Activated naive CD8-positive, alpha-beta T cell treated with anti-CD3 and anti-CD28 coated beads, Interleukin-2, amount 10 ng/mL, durations not matched to agents 7 days and 5 days (primary cell): ENCODE measurements at regions not wholly inside any gene's neighbourhood (a gene's known extent, or its start where the extent isn't known, plus 50 kb on each side); places are given as distances from the start of the nearest gene placed in this dataset.
"Not testable (repeated sequence)": the region's sequence is repeated elsewhere in the genome, so short reads cannot be mapped to it uniquely, and the experiment has no call there.

Experiments
- ATAC-seq: fragments of 150-1000 bp; cut with Tn5 transposase; one replicate; pipeline ENCODE4 v1.10.0; 2021; ENCODE audit warnings: low read depth, moderate library complexity
- POLR2A ChIA-PET: fragments of 350-600 bp; sonication (Branson Sonifier 250); formaldehyde crosslinking; loops from one replicate; lab custom pipeline; 2021; ENCODE audit warnings: antibody characterized with exemption; lab: Charles Lee
- DNase-seq: peaks from one replicate; pipeline ENCODE4 v3.0.0; 2021
- H3K27ac Mint-ChIP-seq: one replicate; pipeline ENCODE4 v1.8.0; 2022; ENCODE audit warnings: mild to moderate bottlenecking, mixed read lengths
- H3K27me3 Mint-ChIP-seq: one replicate; pipeline ENCODE4 v1.8.0; 2022; ENCODE audit warnings: mild to moderate bottlenecking, moderate library complexity, mixed read lengths
- H3K36me3 Mint-ChIP-seq: one replicate; pipeline ENCODE4 v1.8.0; 2021; ENCODE audit warnings: mild to moderate bottlenecking, mixed read lengths
- H3K4me1 Mint-ChIP-seq: one replicate; pipeline ENCODE4 v1.8.0; 2021; ENCODE audit warnings: mixed read lengths
- H3K4me3 Mint-ChIP-seq: one replicate; pipeline ENCODE4 v1.8.0; 2022; ENCODE audit warnings: mild to moderate bottlenecking, moderate library complexity, mixed read lengths
- H3K9me3 Mint-ChIP-seq: one replicate; pipeline ENCODE4 v1.8.0; 2021; ENCODE audit warnings: mixed read lengths

- no peaks in the 10 kb centered on the region for H3K9me3 Mint-ChIP-seq
- no peak for DNase-seq
- ATAC-seq = no peak
- H3K27me3 Mint-ChIP-seq = no peaks in the 10 kb centered on the region
- POLR2A ChIA-PET = no interaction called here
- no peaks in the 10 kb centered on the region for H3K4me1 Mint-ChIP-seq
- no peak overlapping the region for H3K27ac Mint-ChIP-seq
- no peak overlapping the region for H3K4me3 Mint-ChIP-seq
- no peaks in the 10 kb centered on the region for H3K36me3 Mint-ChIP-seq
Measured at GRCh38 chr4:53959343-53960120, 104.9 kb downstream of the CHIC2 start.

- Mint-ChIP-seq H3K4me1 (no peaks in the 10 kb centered on the region), H3K4me3 (no peak overlapping the region), H3K27me3 (no peaks in the 10 kb centered on the region), H3K27ac (no peak overlapping the region), H3K9me3 (no peaks in the 10 kb centered on the region), H3K36me3 (no peaks in the 10 kb centered on the region)
- no peak for ATAC-seq
- DNase-seq = no peak
- POLR2A ChIA-PET = no interaction called here
Measured at GRCh38 chr4:53956454-53956853, 108.0 kb downstream of the CHIC2 start.

- no peak for DNase-seq
- ATAC-seq = no peak
Measured at GRCh38 chr4:53956053-53956452, 108.4 kb downstream of the CHIC2 start.

DNA sequence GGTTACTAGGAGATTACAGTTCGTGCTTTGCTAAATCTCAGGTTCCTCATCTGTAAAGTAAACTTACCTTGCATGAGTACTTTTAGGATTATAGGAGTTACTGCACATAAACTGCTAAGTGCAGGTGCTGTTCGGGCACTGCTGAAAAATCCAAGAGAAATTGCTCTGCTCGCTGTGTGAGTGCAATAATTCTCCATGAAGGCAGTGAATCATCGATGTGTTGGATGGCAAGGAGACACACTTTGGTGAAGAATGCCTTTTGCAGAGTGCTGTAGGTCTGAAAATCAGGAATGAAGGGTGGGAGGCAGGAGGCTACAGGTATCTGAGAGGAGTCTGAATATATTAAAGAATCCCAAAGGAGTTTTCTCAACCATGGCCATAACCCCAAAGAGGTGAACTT, 113.0 kb downstream of the CHIC2 start:
- POLR2A ChIA-PET = no interaction called here
- Mint-ChIP-seq H3K4me3 (no peak overlapping the region), H3K4me1 (no peaks in the 10 kb centered on the region)

More at GRCh38 chr4:53956053-53956452, 108.4 kb downstream of the CHIC2 start:
- H3K27ac Mint-ChIP-seq = no peak overlapping the region
- H3K4me1 Mint-ChIP-seq = no peaks in the 10 kb centered on the region
- H3K27me3 Mint-ChIP-seq = no peaks in the 10 kb centered on the region
- no peak overlapping the region for H3K4me3 Mint-ChIP-seq
- POLR2A ChIA-PET = no interaction called here
- H3K9me3 Mint-ChIP-seq = no peaks in the 10 kb centered on the region
- no peaks in the 10 kb centered on the region for H3K36me3 Mint-ChIP-seq

DNA sequence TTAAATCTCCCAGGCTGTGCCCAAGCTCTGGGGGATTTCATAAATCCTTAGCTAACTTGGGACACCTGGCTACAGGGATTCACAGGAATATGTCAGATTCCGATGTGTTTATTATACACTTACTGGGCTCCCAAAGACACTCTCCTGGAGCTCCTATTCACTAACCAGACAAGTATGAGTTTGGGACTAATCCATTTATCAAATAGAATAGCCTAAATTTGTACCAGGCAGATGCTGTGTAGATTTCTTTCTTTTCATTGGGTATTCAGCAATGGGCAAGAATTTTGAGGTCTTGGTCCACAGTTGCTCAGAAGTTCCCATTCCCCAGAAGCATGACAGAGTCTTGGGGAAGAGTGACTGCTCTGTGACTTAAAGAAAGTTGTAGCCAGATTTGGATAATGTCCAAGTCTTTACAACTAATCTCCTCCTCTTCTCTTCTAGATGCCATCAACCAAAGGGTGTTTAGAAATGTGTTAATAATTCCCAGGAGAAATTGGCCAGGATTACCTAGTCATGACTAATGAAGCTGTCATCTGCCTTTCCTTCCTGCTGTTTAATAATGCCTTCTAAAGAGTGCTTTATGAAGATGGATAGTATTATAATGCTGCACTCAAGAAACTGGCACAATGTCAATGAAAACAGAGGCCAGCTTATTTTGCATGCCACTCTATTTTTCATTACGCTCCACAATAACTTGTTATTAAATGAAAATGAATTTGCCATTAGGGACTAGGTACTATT, 120.9 kb downstream of the CHIC2 start:
- POLR2A ChIA-PET = no interaction called here

More for the DNA sequence above, 113.0 kb downstream of the CHIC2 start:
- no peak overlapping the region for H3K27ac Mint-ChIP-seq
- H3K9me3 Mint-ChIP-seq = no peaks in the 10 kb centered on the region
- no peaks in the 10 kb centered on the region for H3K36me3 Mint-ChIP-seq
- DNase-seq (no peak), ATAC-seq (no peak)
- peaks cover 4% of the 10 kb centered on the region for H3K27me3 Mint-ChIP-seq

GRCh38 chr4:53942712-53943111, 121.7 kb downstream of the CHIC2 start:
- peaks cover 4% of the 10 kb centered on the region for H3K4me1 Mint-ChIP-seq
- no peaks in the 10 kb centered on the region for H3K36me3 Mint-ChIP-seq
- H3K27me3 Mint-ChIP-seq = peaks cover 2% of the 10 kb centered on the region
- ATAC-seq (no peak), DNase-seq (no peak)
- peaks cover 4% of the 10 kb centered on the region for H3K9me3 Mint-ChIP-seq
- no peak overlapping the region for H3K4me3 Mint-ChIP-seq
- POLR2A ChIA-PET = no interaction called here
- no peak overlapping the region for H3K27ac Mint-ChIP-seq

More for the DNA sequence above, 120.9 kb downstream of the CHIC2 start:
- peaks cover 4% of the 10 kb centered on the region for H3K9me3 Mint-ChIP-seq
- H3K36me3 Mint-ChIP-seq = no peaks in the 10 kb centered on the region
- ATAC-seq (no peak), DNase-seq (no peak)
- no peak overlapping the region for H3K27ac Mint-ChIP-seq
- peaks cover 4% of the 10 kb centered on the region for H3K4me1 Mint-ChIP-seq
- H3K27me3 Mint-ChIP-seq = no peaks in the 10 kb centered on the region
- H3K4me3 Mint-ChIP-seq = no peak overlapping the region

DNA sequence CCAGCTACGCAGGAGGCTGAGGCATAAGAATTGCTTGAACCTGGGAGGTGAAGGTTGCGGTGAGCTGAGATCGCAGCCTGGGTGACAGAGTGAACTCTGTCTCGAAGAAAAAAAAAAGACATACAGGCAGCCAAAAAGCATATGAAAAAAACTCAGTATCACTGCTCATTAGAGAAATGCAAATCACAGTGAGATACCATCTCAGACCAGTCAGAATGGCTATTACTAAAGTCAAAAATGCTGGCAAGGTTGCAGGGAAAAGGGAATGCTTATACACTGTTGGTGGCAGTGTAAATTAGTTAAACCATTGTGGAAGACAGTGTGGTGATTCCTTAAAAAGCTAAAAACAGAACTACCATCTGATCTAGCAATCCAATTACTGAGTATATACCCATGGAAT, 123.1 kb downstream of the CHIC2 start:
- H3K27ac Mint-ChIP-seq = no peak overlapping the region
- DNase-seq = no peak
- H3K36me3 Mint-ChIP-seq = no peaks in the 10 kb centered on the region
- POLR2A ChIA-PET = no interaction called here
- H3K27me3 Mint-ChIP-seq = peaks cover 2% of the 10 kb centered on the region
- H3K9me3 Mint-ChIP-seq = peaks cover 4% of the 10 kb centered on the region
- ATAC-seq = no peak
- H3K4me1 Mint-ChIP-seq = peaks cover 4% of the 10 kb centered on the region
- H3K4me3 Mint-ChIP-seq = no peak overlapping the region

GRCh38 chr4:53939892-53940291, 124.5 kb downstream of the CHIC2 start:
- H3K4me3 Mint-ChIP-seq, H3K4me1 Mint-ChIP-seq, H3K9me3 Mint-ChIP-seq, H3K27me3 Mint-ChIP-seq, DNase-seq, POLR2A ChIA-PET, H3K27ac Mint-ChIP-seq, H3K36me3 Mint-ChIP-seq, ATAC-seq: not testable (repeated sequence)

DNA sequence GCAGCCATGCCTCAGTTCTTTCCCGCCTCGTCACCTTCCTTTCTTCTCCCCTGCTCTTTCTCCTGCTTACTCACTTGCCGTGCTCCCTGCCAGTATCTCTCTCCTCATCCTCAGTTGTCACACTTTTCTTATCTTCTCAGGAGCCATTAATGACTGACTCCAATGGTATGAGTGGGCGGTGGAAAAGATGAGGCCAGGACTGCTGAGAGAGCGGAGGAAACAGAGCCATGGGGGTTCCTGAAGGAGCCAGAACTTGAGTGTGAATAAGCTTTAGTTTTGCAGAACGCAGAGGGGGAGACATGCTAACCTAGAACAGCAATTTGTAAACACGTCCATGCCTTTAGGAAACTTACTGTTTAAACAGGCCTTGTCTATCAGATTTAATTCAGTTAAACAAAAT, 126.5 kb downstream of the CHIC2 start:
- POLR2A ChIA-PET = no interaction called here
- H3K36me3 Mint-ChIP-seq = no peaks in the 10 kb centered on the region
- H3K9me3 Mint-ChIP-seq = peaks cover 5% of the 10 kb centered on the region
- DNase-seq (no peak), ATAC-seq (no peak)
- H3K27ac Mint-ChIP-seq = no peak overlapping the region
- H3K27me3 Mint-ChIP-seq = peaks cover 2% of the 10 kb centered on the region
- no peak overlapping the region for H3K4me3 Mint-ChIP-seq
- no peaks in the 10 kb centered on the region for H3K4me1 Mint-ChIP-seq

DNA sequence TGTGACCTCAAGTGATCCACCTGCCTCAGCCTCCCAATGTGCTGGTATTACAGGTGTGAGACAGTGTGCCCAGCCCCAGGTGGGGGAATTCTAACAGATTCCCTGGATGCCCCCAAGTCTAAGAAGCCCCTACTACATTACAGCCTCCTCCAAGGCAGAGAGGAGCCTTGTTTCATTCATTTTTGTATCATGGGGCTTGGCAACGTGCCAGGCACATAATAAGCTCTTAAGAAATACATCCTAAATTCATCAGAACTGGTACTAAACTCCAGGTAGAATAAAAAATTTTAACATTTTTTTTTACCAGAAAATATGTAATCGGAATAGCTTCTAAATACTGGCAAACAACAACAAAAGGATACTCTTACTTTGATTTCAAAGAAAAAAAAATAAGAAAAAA, 127.1 kb downstream of the CHIC2 start:
- Mint-ChIP-seq H3K27ac (no peak overlapping the region), H3K4me3 (no peak overlapping the region), H3K36me3 (no peaks in the 10 kb centered on the region), H3K9me3 (peaks cover 5% of the 10 kb centered on the region), H3K27me3 (peaks cover 2% of the 10 kb centered on the region), H3K4me1 (no peaks in the 10 kb centered on the region)
- DNase-seq = no peak
- ATAC-seq = no peak
- POLR2A ChIA-PET = no interaction called here

DNA sequence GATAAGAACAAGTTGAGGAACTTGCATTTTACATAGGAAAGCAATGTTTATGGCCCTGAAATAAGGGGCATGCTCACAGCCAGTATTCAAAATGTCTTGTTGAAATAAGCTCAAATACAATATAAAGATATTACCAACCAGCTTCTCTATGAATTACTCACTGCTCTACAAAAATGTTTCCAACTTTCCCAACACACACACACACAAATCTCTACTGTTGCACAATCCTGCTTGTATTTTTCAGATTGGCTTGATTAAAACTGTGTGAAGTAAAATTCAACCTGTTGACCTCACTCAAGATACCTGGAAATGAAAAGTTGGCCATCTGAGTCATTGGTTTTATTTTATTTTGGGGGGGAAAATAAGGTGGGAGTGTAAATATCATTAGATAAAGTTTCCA, 128.6 kb downstream of the CHIC2 start:
- Mint-ChIP-seq H3K9me3 (peaks cover 5% of the 10 kb centered on the region), H3K36me3 (no peaks in the 10 kb centered on the region), H3K27ac (no peak overlapping the region), H3K27me3 (peaks cover 6% of the 10 kb centered on the region), H3K4me3 (no peak overlapping the region), H3K4me1 (no peaks in the 10 kb centered on the region)
- DNase-seq (no peak), ATAC-seq (no peak)
- POLR2A ChIA-PET = no interaction called here

- no peak for ATAC-seq
- H3K4me3 Mint-ChIP-seq = no peak overlapping the region
Measured at GRCh38 chr4:53932796-53933610, 131.4 kb downstream of the CHIC2 start.

DNA sequence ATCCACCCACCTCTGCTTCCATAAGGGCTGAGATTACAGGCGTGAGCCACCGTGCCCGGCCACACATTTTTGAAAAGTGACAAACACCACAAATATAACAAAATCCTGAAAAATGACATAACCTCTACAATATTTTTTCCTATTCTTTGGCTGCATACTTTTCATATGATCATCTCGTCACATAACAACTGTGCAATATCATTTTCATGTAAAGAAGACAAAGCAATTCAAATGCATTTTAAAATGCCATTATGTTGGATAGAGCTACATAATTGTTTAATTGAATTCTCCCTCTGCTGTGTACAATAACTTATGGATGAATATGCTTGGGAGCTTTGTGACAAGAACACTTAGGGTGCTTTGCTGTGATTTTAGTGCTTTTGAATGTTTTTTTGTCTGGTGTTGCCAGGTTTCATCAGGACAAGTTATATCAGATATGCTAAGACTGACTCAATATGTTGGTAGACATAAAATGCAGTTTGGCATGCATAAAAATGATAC, 132.9 kb downstream of the CHIC2 start:
- DNase-seq (no peak), ATAC-seq (no peak)
- H3K27me3 Mint-ChIP-seq = peaks cover 6% of the 10 kb centered on the region
- POLR2A ChIA-PET = no interaction called here
- H3K4me3 Mint-ChIP-seq = no peak overlapping the region
- no peaks in the 10 kb centered on the region for H3K4me1 Mint-ChIP-seq
- no peak overlapping the region for H3K27ac Mint-ChIP-seq
- peaks cover 2% of the 10 kb centered on the region for H3K9me3 Mint-ChIP-seq
- no peaks in the 10 kb centered on the region for H3K36me3 Mint-ChIP-seq

More at GRCh38 chr4:53932796-53933610, 131.4 kb downstream of the CHIC2 start:
- H3K36me3 Mint-ChIP-seq = no peaks in the 10 kb centered on the region
- POLR2A ChIA-PET = no interaction called here
- H3K4me1 Mint-ChIP-seq = no peaks in the 10 kb centered on the region
- H3K27ac Mint-ChIP-seq = no peak overlapping the region
- H3K9me3 Mint-ChIP-seq = peaks cover 2% of the 10 kb centered on the region
- DNase-seq = no peak
- H3K27me3 Mint-ChIP-seq = peaks cover 6% of the 10 kb centered on the region
